GM19467 (cell line): ENCODE measurements at regions not wholly inside any gene's neighbourhood (a gene's known extent, or its start where the extent isn't known, plus 50 kb on each side); places are given as distances from the start of the nearest gene placed in this dataset.
"Not testable (repeated sequence)": the region's sequence is repeated elsewhere in the genome, so short reads cannot be mapped to it uniquely, and the experiment has no call there.

ENCODE experiments used
- ATAC-seq: cut with Tn5 transposase; IDR thresholded peaks from one replicate; pipeline ENCODE4 v1.9.1; 2021; ENCODE audit warnings: mild to moderate bottlenecking, moderate library complexity; ENCODE audit not compliant: unreplicated experiment

- peak; percentile 52 for ATAC-seq
Observed at GRCh38 chr5:148740966-148741742, 85.3 kb upstream of the ADRB2 start.

- ATAC-seq = not testable (repeated sequence)
Observed at GRCh38 chr5:148741766-148742165, 84.6 kb upstream of the ADRB2 start.

- not testable (repeated sequence) for ATAC-seq
Observed at GRCh38 chr5:148744380-148744779, 82.0 kb upstream of the ADRB2 start.

GRCh38 chr5:148746826-148747535 is 79.4 kb upstream of the ADRB2 start:
- peak; percentile 80 for ATAC-seq

- no peak for ATAC-seq
Observed at GRCh38 chr5:148747536-148747906, 78.9 kb upstream of the ADRB2 start.

GRCh38 chr5:148748702-148749392 is 77.6 kb upstream of the ADRB2 start:
- ATAC-seq = no peak

GRCh38 chr5:148750614-148751013 is 75.8 kb upstream of the ADRB2 start:
- ATAC-seq = no peak

- no peak for ATAC-seq
Observed at GRCh38 chr5:148751025-148751424, 75.4 kb upstream of the ADRB2 start.

GRCh38 chr5:148752375-148752774 is 74.0 kb upstream of the ADRB2 start:
- ATAC-seq = not testable (repeated sequence)

GRCh38 chr5:148759101-148759500 is 67.3 kb upstream of the ADRB2 start:
- no peak for ATAC-seq

- ATAC-seq = peak; percentile 100
Observed at GRCh38 chr5:148760945-148761638, 65.3 kb upstream of the ADRB2 start.

GRCh38 chr5:148763996-148764395 is 62.4 kb upstream of the ADRB2 start:
- no peak for ATAC-seq

- no peak for ATAC-seq
Observed at GRCh38 chr5:148765061-148765460, 61.4 kb upstream of the ADRB2 start.

- no peak for ATAC-seq
Observed at GRCh38 chr5:148768806-148769415, 57.5 kb upstream of the ADRB2 start.

- no peak for ATAC-seq
Observed at GRCh38 chr5:148769941-148770340, 56.5 kb upstream of the ADRB2 start.

GRCh38 chr5:148774313-148774712 is 52.1 kb upstream of the ADRB2 start:
- no peak for ATAC-seq

- no peak for ATAC-seq
Observed at GRCh38 chr5:148776261-148776660, 50.1 kb upstream of the ADRB2 start.
